ENCODE measurements at regions not wholly inside any gene's neighbourhood (a gene's known extent, or its start where the extent isn't known, plus 50 kb on each side); places are given as distances from the start of the nearest gene placed in this dataset.

DNA sequence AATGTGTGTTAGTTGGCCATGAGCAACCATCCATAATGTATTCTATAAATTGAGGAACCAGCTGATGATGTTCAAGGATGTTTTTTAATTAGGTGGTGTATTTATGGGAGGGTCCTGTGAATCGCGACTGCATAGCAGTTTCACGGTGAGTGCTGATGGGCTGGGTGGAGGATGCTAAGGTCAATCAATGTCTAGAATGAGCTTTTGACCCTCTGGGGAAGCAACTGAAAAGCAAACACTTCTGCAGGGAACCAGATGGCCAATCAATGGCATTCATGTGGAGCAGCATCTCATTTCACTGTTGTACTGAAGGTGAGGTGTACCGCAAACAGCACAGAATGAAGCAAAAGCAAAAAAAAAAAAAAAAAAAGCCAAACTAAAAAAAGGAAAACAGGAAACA lies 676.1 kb upstream of the TMEM132C start:
- no peak for TF ChIP-seq CTCF (IDR thresholded peaks at IDR 0.05)
- TF ChIP-seq POLR2A (IDR thresholded peaks at IDR 0.05), result no peak

Measured in heart left ventricle (tissue), 13 donors.